ENCODE measurements at regions not wholly inside any gene's neighbourhood (a gene's known extent, or its start where the extent isn't known, plus 50 kb on each side); places are given as distances from the start of the nearest gene placed in this dataset.

DNA sequence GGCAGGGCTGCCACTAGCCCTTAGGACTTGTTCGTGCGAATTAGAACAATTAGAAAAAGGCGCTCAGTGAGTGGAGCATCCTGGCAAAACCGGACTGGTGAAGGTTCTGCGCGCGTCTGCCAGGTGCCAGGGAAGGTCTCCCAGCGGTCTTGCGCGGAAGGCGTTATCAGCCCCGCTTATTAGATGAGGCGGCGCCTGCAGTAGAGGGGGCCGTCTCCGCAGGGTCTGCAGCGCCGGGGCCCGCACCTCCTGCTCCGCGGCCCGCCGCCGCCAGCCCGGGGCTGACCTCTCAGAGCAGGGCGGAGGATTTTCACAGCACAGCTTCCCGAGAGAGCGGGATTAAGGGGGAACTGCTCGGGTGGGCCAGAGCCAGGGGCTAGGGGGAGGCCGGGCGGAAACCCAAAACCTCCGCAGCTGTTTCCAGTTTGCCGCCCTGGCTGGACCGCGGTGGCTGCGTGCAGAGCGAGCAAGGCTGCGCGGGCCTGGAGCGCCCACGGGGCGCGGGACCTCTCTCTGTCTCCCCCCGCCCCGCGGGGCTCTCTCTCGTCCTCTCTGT is 155.2 kb downstream of the FOXD2 start:
- TF ChIP-seq, protein P1, sequence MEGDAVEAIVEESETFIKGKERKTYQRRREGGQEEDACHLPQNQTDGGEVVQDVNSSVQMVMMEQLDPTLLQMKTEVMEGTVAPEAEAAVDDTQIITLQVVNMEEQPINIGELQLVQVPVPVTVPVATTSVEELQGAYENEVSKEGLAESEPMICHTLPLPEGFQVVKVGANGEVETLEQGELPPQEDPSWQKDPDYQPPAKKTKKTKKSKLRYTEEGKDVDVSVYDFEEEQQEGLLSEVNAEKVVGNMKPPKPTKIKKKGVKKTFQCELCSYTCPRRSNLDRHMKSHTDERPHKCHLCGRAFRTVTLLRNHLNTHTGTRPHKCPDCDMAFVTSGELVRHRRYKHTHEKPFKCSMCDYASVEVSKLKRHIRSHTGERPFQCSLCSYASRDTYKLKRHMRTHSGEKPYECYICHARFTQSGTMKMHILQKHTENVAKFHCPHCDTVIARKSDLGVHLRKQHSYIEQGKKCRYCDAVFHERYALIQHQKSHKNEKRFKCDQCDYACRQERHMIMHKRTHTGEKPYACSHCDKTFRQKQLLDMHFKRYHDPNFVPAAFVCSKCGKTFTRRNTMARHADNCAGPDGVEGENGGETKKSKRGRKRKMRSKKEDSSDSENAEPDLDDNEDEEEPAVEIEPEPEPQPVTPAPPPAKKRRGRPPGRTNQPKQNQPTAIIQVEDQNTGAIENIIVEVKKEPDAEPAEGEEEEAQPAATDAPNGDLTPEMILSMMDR (conservative IDR thresholded peaks at IDR 0.05), result no peak
- no peak for TF ChIP-seq ZFX (IDR thresholded peaks at IDR 0.05)
